ENCODE measurements at regions not wholly inside any gene's neighbourhood (a gene's known extent, or its start where the extent isn't known, plus 50 kb on each side); places are given as distances from the start of the nearest gene placed in this dataset.

- TF ChIP-seq CTCF (IDR thresholded peaks at IDR 0.05) (no peak), POLR2A (IDR thresholded peaks at IDR 0.05) (no peak)
Measured at GRCh38 chr21:36610935-36611334, 88.0 kb upstream of the SIM2 start.
